AG04450 (cell line): ENCODE measurements at regions not wholly inside any gene's neighbourhood (a gene's known extent, or its start where the extent isn't known, plus 50 kb on each side); places are given as distances from the start of the nearest gene placed in this dataset.

ENCODE experiments used
- CTCF ChIA-PET: fragments of 300-600, 350-600 bp; formaldehyde crosslinking; extraction: SDS; loops from one replicate; lab custom pipeline; 2022; ENCODE audit warnings: antibody characterized with exemption, inconsistent platforms; lab: Charles Lee
- POLR2A ChIA-PET: fragments of 350-600 bp; formaldehyde crosslinking; extraction: SDS; loops from one replicate; lab custom pipeline; 2021; ENCODE audit warnings: antibody characterized with exemption, inconsistent platforms; lab: Yijun Ruan, JAX
- DNase-seq: peaks from one replicate; pipeline ENCODE4 v3.0.0-alpha.2; 2011; ENCODE audit warnings: low read depth, low spot score
- H3K27ac ChIP-seq: one replicate; pipeline ENCODE4 v1.5.1; 2012; ENCODE audit warnings: low read depth, low read length, control low read depth
- H3K27me3 ChIP-seq: one replicate; pipeline ENCODE4 v1.6.0; 2012; ENCODE audit warnings: low read length; ENCODE audit not compliant: control insufficient read depth, insufficient read depth
- H3K4me3 ChIP-seq: 2 replicates; pipeline ENCODE4 v1.5.1; 2011; ENCODE audit warnings: mild to moderate bottlenecking, low read depth, low read length, control low read depth
- H3K9me3 ChIP-seq: 2 replicates; pipeline ENCODE4 v1.5.1; 2012; ENCODE audit warnings: low read length; ENCODE audit not compliant: control insufficient read depth, insufficient read depth
- CTCF ChIP-seq: IDR thresholded peaks from 2 replicates; pipeline ENCODE4 v1.5.1; 2011; ENCODE audit warnings: low read depth, low read length, control low read depth, inconsistent platforms

GRCh38 chr16:81149614-81150013, 53.4 kb upstream of the GCSH start:
- CTCF ChIA-PET, result interaction anchor here (1.7 kb wide), 1 partner anchor 55 kb away, joined by 8 read pairs; no protein-coding TSS in a partner anchor
- peaks cover 5% of the 10 kb centered on the region for H3K27me3 ChIP-seq
- no peaks in the 10 kb centered on the region for H3K9me3 ChIP-seq
- H3K4me3 ChIP-seq, result no peak overlapping the region
- DNase-seq, result no peak
- TF ChIP-seq CTCF, result no peak
- H3K27ac ChIP-seq, result no peak overlapping the region
- POLR2A ChIA-PET, result no interaction called here

- Histone ChIP-seq H3K27me3 (no peaks in the 10 kb centered on the region), H3K4me3 (no peak overlapping the region), H3K9me3 (no peaks in the 10 kb centered on the region), H3K27ac (no peak overlapping the region)
- no peak for DNase-seq
- CTCF ChIA-PET, result no interaction called here
- TF ChIP-seq CTCF, result no peak
- POLR2A ChIA-PET, result interaction anchor here (0.7 kb wide), 1 partner anchor 158 kb away, joined by 4 read pairs; no protein-coding TSS in a partner anchor
Measured at GRCh38 chr16:81148277-81148676, 52.1 kb upstream of the GCSH start.
